HCT116 (cell line): ENCODE measurements at regions not wholly inside any gene's neighbourhood (a gene's known extent, or its start where the extent isn't known, plus 50 kb on each side); places are given as distances from the start of the nearest gene placed in this dataset.

ENCODE experiments used
- ATAC-seq: fragments of 200-7000 bp; cut with Tn5 transposase; 2 replicates; pipeline ENCODE4 v1.9.1; 2020; ENCODE audit warnings: mild to moderate bottlenecking, moderate library complexity
- BruUV-seq: library from RNA; stranded (reverse); fragments of 400-500 nt; replicated peaks from 2 replicates; lab custom pipeline; 2021; lab: Mats Ljungman, UMichigan
- CTCF ChIA-PET: fragments of 300-600 bp; sonication (Branson Sonifier 250); formaldehyde crosslinking; loops from one replicate; lab custom pipeline; 2021; ENCODE audit warnings: antibody characterized with exemption; lab: Charles Lee
- POLR2A ChIA-PET: fragments of 300-600, 350-600 bp; sonication (Branson Sonifier 250); formaldehyde crosslinking; loops from one replicate; lab custom pipeline; 2021; ENCODE audit warnings: antibody characterized with exemption; lab: Charles Lee
- RAD21 ChIA-PET, 2 experiments: fragments of 300-600 bp; sonication (Branson Sonifier 250); formaldehyde crosslinking; loops; one replicate each; lab custom pipeline; 2023; ENCODE audit warnings: low total read pairs in 2 of 2; ENCODE audit not compliant: uncharacterized antibody in 2 of 2, unreplicated experiment in 2 of 2, low non-redundant PET in 1 of 2; lab: Charles Lee
- DNase-seq: peaks from one replicate; pipeline ENCODE4 v3.0.0-alpha.2; 2010; ENCODE audit warnings: low read depth, low spot score
- H2AFZ ChIP-seq: fragments of 200-600 bp; shearing (Covaris generic), sonication (generic); 2 replicates; pipeline ENCODE4 v1.6.1; 2017; ENCODE audit warnings: low read depth, mixed run types, mixed read lengths, antibody characterized with exemption, low read length; ENCODE audit not compliant: poor library complexity, severe bottlenecking
- H3K27ac ChIP-seq: 2 replicates; pipeline ENCODE4 v1.5.1; 2012; ENCODE audit warnings: low read depth, low read length
- H3K27me3 ChIP-seq: fragments of 200-600 bp; sonication (generic); 2 replicates; pipeline ENCODE4 v1.6.1; 2016; ENCODE audit warnings: mixed run types, low read length, mixed read lengths; ENCODE audit not compliant: insufficient read depth
- H3K36me3 ChIP-seq, 2 experiments: fragments of 200-500 bp in 1 of 2; fragments of 200-600 bp in 1 of 2; sonication (Bioruptor generic) in 1 of 2; sonication (generic) in 1 of 2; 2 replicates each; pipeline versions ENCODE4 v1.5.1 to v1.6.1; 2014 to 2016; ENCODE audit warnings: low read length in 2 of 2, inconsistent platforms in 1 of 2, mixed read lengths in 1 of 2, mixed run types in 1 of 2; ENCODE audit not compliant: insufficient read depth in 2 of 2, control insufficient read depth in 1 of 2
- H3K4me1 ChIP-seq, 2 experiments: fragments of 200-600 bp in 1 of 2; sonication (generic) in 1 of 2; 2 replicates each; pipeline versions ENCODE4 v1.5.1 to v1.6.1; 2012 to 2017; ENCODE audit warnings: low read length in 2 of 2, inconsistent platforms in 1 of 2, mild to moderate bottlenecking in 1 of 2, mixed read lengths in 1 of 2, mixed run types in 1 of 2, moderate library complexity in 1 of 2; ENCODE audit not compliant: insufficient read depth in 2 of 2, control insufficient read depth in 1 of 2
- H3K4me2 ChIP-seq: fragments of 200-600 bp; sonication (generic); 2 replicates; pipeline ENCODE4 v1.6.1; 2017; ENCODE audit warnings: mixed run types, low read length, mixed read lengths
- H3K4me3 ChIP-seq, 2 experiments: fragments of 200-600 bp in 1 of 2; sonication (generic) in 1 of 2; replicated peaks in 1 of 2; 2 replicates each; pipeline ENCODE4 v1.5.1; 2011 to 2016; ENCODE audit warnings: low read length in 2 of 2, control low read depth in 1 of 2, low read depth in 1 of 2, mild to moderate bottlenecking in 1 of 2, mixed read lengths in 1 of 2, mixed run types in 1 of 2
- H3K79me2 ChIP-seq: fragments of 200-600 bp; sonication (generic); 2 replicates; pipeline ENCODE4 v1.6.1; 2017; ENCODE audit warnings: mild to moderate bottlenecking, mixed run types, low read length, moderate library complexity, mixed read lengths; ENCODE audit not compliant: insufficient read depth
- H3K9ac ChIP-seq: fragments of 200-600 bp; sonication (generic); 2 replicates; pipeline ENCODE4 v1.6.1; 2016; ENCODE audit warnings: low read length, mixed read lengths
- H3K9me2 ChIP-seq: fragments of 200-600 bp; sonication (generic), shearing (Covaris generic); 2 replicates; pipeline ENCODE4 v1.6.1; 2017; ENCODE audit warnings: mixed run types, mild to moderate bottlenecking, moderate library complexity; ENCODE audit not compliant: insufficient read depth
- H3K9me3 ChIP-seq, 2 experiments: fragments of 200-500 bp in 1 of 2; fragments of 200-600 bp in 1 of 2; sonication (Bioruptor generic) in 1 of 2; sonication (generic) in 1 of 2; 2 replicates each; pipeline ENCODE4 v1.6.1; 2014 to 2017; ENCODE audit warnings: low read length in 2 of 2, mixed read lengths in 2 of 2, inconsistent platforms in 1 of 2, low read depth in 1 of 2, mild to moderate bottlenecking in 1 of 2, mixed run types in 1 of 2, moderate library complexity in 1 of 2; ENCODE audit not compliant: control insufficient read depth in 1 of 2, insufficient read depth in 1 of 2
- H4K20me1 ChIP-seq: fragments of 200-600 bp; sonication (generic), shearing (Covaris generic); 2 replicates; pipeline ENCODE4 v1.6.1; 2017; ENCODE audit warnings: mixed run types, mild to moderate bottlenecking, moderate library complexity; ENCODE audit not compliant: insufficient read depth
- EGR1 ChIP-seq: IDR thresholded peaks from 2 replicates; pipeline ENCODE4 v1.6.1; 2012; ENCODE audit warnings: low read depth
- EZH2 ChIP-seq: fragments of 200-600 bp; sonication (generic); IDR thresholded peaks from 2 replicates; pipeline ENCODE4 v1.6.1; 2017; ENCODE audit warnings: antibody characterized with exemption, mixed run types
- FOSL1 ChIP-seq: IDR thresholded peaks from 2 replicates; pipeline ENCODE4 v1.6.1; 2012; ENCODE audit warnings: low read depth
- POLR2A ChIP-seq: IDR thresholded peaks from 2 replicates; pipeline ENCODE4 v1.7.0; 2011; ENCODE audit warnings: borderline replicate concordance; ENCODE audit not compliant: insufficient read depth, insufficient read length; ENCODE audit errors: extremely low read depth
- intact Hi-C: fragments of 100-400 bp; cut with micrococcal nuclease; formaldehyde crosslinking; loops from 2 replicates; pipeline ENCODE4 v1.10.0; 2022
- TF ChIP-seq, protein P1 (sequence below), 3 experiments: fragments of 200-600 bp in 1 of 3; sonication (generic) in 1 of 3; IDR thresholded peaks in 2 of 3; conservative IDR thresholded peaks in 1 of 3; 2 replicates each; pipeline ENCODE4 v1.5.1; 2012 to 2017; ENCODE audit warnings: low read depth in 2 of 3, low read length in 2 of 3, antibody characterized with exemption in 1 of 3, borderline replicate concordance in 1 of 3, control low read depth in 1 of 3, mild to moderate bottlenecking in 1 of 3, mixed read lengths in 1 of 3, mixed run types in 1 of 3, moderate library complexity in 1 of 3; ENCODE audit not compliant: insufficient read depth in 1 of 3
- TF ChIP-seq, protein P2 (sequence below): IDR thresholded peaks from 2 replicates; pipeline ENCODE4 v1.6.1; 2012; ENCODE audit warnings: low read depth

DNA sequence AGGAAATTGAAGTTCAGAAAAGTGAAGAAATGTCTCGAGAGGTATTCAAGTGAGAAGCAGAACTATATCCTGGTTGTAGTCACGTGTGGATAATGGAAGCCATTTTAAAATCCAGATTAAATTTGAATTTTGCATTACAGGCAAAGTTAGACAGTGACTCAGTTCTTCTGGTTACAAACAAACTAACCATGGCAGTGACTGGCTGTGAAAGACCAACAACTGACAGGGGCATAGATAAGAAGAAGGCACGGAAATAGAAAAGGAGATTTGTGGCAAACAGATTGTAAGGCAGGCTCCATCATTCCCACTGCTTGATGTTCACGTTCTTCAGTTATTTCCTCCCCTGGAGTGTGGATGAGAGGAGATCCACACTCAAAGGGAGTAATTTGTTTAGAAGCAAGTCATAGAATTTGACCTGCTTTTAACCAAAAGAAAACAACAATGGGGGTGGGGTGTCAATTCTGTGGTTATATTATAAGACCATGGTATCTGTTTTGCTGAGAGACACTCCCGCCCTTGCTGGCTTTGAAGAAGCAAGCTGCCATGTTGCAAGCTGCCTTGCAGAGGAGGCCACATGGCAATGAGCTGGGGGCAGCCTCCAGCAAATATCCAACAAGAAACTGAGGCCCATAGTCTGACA lies 795.3 kb downstream of the VRK1 start:
- no peak for DNase-seq
- H3K79me2 ChIP-seq = no peaks in the 10 kb centered on the region
- no peak overlapping the region for H3K4me3 ChIP-seq
- no peak overlapping the region for H3K27ac ChIP-seq
- ChIA-PET POLR2A (no interaction called here), CTCF (no interaction called here), RAD21 (no interaction called here)
- no peak overlapping the region for H3K4me2 ChIP-seq
- TF ChIP-seq FOSL1 (no peak), POLR2A (no peak), EZH2 (no peak), EGR1 (no peak)
- TF ChIP-seq, protein P1, sequence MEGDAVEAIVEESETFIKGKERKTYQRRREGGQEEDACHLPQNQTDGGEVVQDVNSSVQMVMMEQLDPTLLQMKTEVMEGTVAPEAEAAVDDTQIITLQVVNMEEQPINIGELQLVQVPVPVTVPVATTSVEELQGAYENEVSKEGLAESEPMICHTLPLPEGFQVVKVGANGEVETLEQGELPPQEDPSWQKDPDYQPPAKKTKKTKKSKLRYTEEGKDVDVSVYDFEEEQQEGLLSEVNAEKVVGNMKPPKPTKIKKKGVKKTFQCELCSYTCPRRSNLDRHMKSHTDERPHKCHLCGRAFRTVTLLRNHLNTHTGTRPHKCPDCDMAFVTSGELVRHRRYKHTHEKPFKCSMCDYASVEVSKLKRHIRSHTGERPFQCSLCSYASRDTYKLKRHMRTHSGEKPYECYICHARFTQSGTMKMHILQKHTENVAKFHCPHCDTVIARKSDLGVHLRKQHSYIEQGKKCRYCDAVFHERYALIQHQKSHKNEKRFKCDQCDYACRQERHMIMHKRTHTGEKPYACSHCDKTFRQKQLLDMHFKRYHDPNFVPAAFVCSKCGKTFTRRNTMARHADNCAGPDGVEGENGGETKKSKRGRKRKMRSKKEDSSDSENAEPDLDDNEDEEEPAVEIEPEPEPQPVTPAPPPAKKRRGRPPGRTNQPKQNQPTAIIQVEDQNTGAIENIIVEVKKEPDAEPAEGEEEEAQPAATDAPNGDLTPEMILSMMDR (IDR thresholded peaks at IDR 0.05 in 2 of 3, conservative IDR thresholded peaks at IDR 0.05 in 1 of 3; ENCODE audit: borderline replicate concordance in 1 of 3, insufficient read depth in 1 of 3, low read depth in 2 of 3, low read length in 2 of 3) = no peak
- TF ChIP-seq, protein P2, sequence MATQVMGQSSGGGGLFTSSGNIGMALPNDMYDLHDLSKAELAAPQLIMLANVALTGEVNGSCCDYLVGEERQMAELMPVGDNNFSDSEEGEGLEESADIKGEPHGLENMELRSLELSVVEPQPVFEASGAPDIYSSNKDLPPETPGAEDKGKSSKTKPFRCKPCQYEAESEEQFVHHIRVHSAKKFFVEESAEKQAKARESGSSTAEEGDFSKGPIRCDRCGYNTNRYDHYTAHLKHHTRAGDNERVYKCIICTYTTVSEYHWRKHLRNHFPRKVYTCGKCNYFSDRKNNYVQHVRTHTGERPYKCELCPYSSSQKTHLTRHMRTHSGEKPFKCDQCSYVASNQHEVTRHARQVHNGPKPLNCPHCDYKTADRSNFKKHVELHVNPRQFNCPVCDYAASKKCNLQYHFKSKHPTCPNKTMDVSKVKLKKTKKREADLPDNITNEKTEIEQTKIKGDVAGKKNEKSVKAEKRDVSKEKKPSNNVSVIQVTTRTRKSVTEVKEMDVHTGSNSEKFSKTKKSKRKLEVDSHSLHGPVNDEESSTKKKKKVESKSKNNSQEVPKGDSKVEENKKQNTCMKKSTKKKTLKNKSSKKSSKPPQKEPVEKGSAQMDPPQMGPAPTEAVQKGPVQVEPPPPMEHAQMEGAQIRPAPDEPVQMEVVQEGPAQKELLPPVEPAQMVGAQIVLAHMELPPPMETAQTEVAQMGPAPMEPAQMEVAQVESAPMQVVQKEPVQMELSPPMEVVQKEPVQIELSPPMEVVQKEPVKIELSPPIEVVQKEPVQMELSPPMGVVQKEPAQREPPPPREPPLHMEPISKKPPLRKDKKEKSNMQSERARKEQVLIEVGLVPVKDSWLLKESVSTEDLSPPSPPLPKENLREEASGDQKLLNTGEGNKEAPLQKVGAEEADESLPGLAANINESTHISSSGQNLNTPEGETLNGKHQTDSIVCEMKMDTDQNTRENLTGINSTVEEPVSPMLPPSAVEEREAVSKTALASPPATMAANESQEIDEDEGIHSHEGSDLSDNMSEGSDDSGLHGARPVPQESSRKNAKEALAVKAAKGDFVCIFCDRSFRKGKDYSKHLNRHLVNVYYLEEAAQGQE = no peak
- H3K27me3 ChIP-seq = peaks cover 4% of the 10 kb centered on the region; the same call in 1 of the 2 replicates
- no peaks in the 10 kb centered on the region for H4K20me1 ChIP-seq
- H3K9me3 ChIP-seq = no peaks in the 10 kb centered on the region
- H3K4me1 ChIP-seq = no peaks in the 10 kb centered on the region
- BruUV-seq = no TSS peak
- no peak overlapping the region for H3K9ac ChIP-seq
- H3K9me2 ChIP-seq = no peaks in the 10 kb centered on the region
- no peak overlapping the region for H2AFZ ChIP-seq
- no peak for ATAC-seq
- intact Hi-C loops = no loop called here
- no peaks in the 10 kb centered on the region for H3K36me3 ChIP-seq
